ENCODE measurements at regions not wholly inside any gene's neighbourhood (a gene's known extent, or its start where the extent isn't known, plus 50 kb on each side); places are given as distances from the start of the nearest gene placed in this dataset.

- TF ChIP-seq CTCF (tag by site-specific recombination; IDR thresholded peaks at IDR 0.05) (no peak), ZNF704 (tag by site-specific recombination; IDR thresholded peaks at IDR 0.05) (no peak), MEIS1 (CRISPR knock-in tag; IDR thresholded peaks at IDR 0.05; ENCODE audit: borderline replicate concordance) (no peak), ZNF266 (tag by site-specific recombination; IDR thresholded peaks at IDR 0.05; ENCODE audit: low read depth) (no peak), SP7 (tag by site-specific recombination; IDR thresholded peaks at IDR 0.05) (no peak)
Observed at GRCh38 chr12:67085699-67086098, 183.5 kb upstream of the CAND1 start.
